Stomach (tissue), 4 donors: ENCODE measurements at regions not wholly inside any gene's neighbourhood (a gene's known extent, or its start where the extent isn't known, plus 50 kb on each side); places are given as distances from the start of the nearest gene placed in this dataset.

ENCODE experiments used
- CTCF ChIP-seq, 7 experiments: fragments of 450-650 bp in 4 of 7; fragments of 200-600 bp in 3 of 7; sonication (generic) in 3 of 7; IDR thresholded peaks; one replicate each; pipeline ENCODE4 v1.5.1; 2016 to 2019; ENCODE audit warnings: antibody characterized with exemption in 7 of 7, control low read depth in 2 of 7, mild to moderate bottlenecking in 1 of 7
- EP300 ChIP-seq: sonication (generic); formaldehyde crosslinking; IDR thresholded peaks from one replicate; pipeline ENCODE4 v1.6.1; 2017; ENCODE audit warnings: antibody characterized with exemption
- POLR2A ChIP-seq, 4 donors: fragments of 450-650 bp; IDR thresholded peaks; one replicate each; pipeline ENCODE4 v1.6.1; 2016; ENCODE audit warnings: antibody characterized with exemption in 4 of 4, control low read depth in 2 of 4, mild to moderate bottlenecking in 1 of 4, moderate library complexity in 1 of 4

- TF ChIP-seq POLR2A (IDR thresholded peaks at IDR 0.05), result no peak
- TF ChIP-seq CTCF (IDR thresholded peaks at IDR 0.05), result no peak
- no peak for TF ChIP-seq EP300
These were observed 85.2 kb upstream of the IGF1 start for GRCh38 chr12:102565555-102565954.
